B cell (primary cell): ENCODE measurements at regions not wholly inside any gene's neighbourhood (a gene's known extent, or its start where the extent isn't known, plus 50 kb on each side); places are given as distances from the start of the nearest gene placed in this dataset.

Experiments
- ATAC-seq: fragments of 200-7000 bp; cut with Tn5 transposase; one replicate; pipeline ENCODE4 v1.10.0; 2021; ENCODE audit warnings: low read depth, mild to moderate bottlenecking, moderate number of reproducible peaks, moderate library complexity
- CTCF ChIA-PET: fragments of 350-600 bp; sonication (Branson Sonifier 250); formaldehyde crosslinking; loops from one replicate; lab custom pipeline; 2021; ENCODE audit warnings: antibody characterized with exemption, inconsistent platforms; lab: Charles Lee
- POLR2A ChIA-PET: fragments of 350-600 bp; sonication (Branson Sonifier 250); formaldehyde crosslinking; loops from one replicate; lab custom pipeline; 2021; ENCODE audit warnings: antibody characterized with exemption; lab: Charles Lee
- DNase-seq: peaks from one replicate; pipeline ENCODE4 v3.0.0; 2013
- H2AFZ ChIP-seq: 2 replicates; pipeline ENCODE4 v1.6.1; 2012; ENCODE audit warnings: mild to moderate bottlenecking, low read depth, low read length; ENCODE audit not compliant: insufficient read depth, poor library complexity, severe bottlenecking
- H3K27ac ChIP-seq, 2 donors: 1 replicate in 1 of 2; 2 replicates in 1 of 2; pipeline ENCODE4 v1.5.1; 2012 to 2013; ENCODE audit warnings: low read length in 2 of 2, mild to moderate bottlenecking in 2 of 2, moderate library complexity in 1 of 2
- H3K27me3 ChIP-seq, 4 experiments: fragments of 200-600 bp in 1 of 4; sonication (generic) in 1 of 4; replicated peaks in 1 of 4; 1 replicate in 2 of 4; 2 replicates in 2 of 4; pipeline versions ENCODE4 v1.6.1 to v1.7.0; 2013 to 2016; ENCODE audit warnings: low read length in 3 of 4, mild to moderate bottlenecking in 2 of 4, mixed read lengths in 1 of 4, moderate library complexity in 1 of 4; ENCODE audit not compliant: insufficient read depth in 4 of 4, control insufficient read depth in 3 of 4; ENCODE audit errors: control extremely low read depth in 1 of 4
- H3K36me3 ChIP-seq, 2 experiments: replicated peaks in 1 of 2; 1 replicate in 1 of 2; 2 replicates in 1 of 2; pipeline versions ENCODE4 v1.6.1 to v1.7.1; 2013; ENCODE audit warnings: low read length in 1 of 2; ENCODE audit not compliant: insufficient read depth in 2 of 2, control insufficient read depth in 1 of 2; ENCODE audit errors: control extremely low read depth in 1 of 2, extremely low read depth in 1 of 2
- H3K4me1 ChIP-seq, 2 donors: fragments of 200-600 bp in 1 of 2; sonication (generic) in 1 of 2; 1 replicate in 1 of 2; 2 replicates in 1 of 2; pipeline versions ENCODE4 v1.5.1 to v1.6.1; 2013 to 2017; ENCODE audit warnings: low read length in 2 of 2; ENCODE audit not compliant: control insufficient read depth in 2 of 2, insufficient read depth in 2 of 2
- H3K4me2 ChIP-seq: replicated peaks from 2 replicates; pipeline ENCODE3; 2012; ENCODE audit warnings: mild to moderate bottlenecking, low read depth, low read length; ENCODE audit not compliant: poor library complexity, severe bottlenecking
- H3K4me3 ChIP-seq, 5 experiments: fragments of 200-600 bp in 1 of 5; sonication (generic) in 1 of 5; 1 replicate in 3 of 5; 2 replicates in 2 of 5; pipeline versions ENCODE4 v1.5.1 to v1.7.0; 2011 to 2016; ENCODE audit warnings: low read length in 4 of 5, mild to moderate bottlenecking in 4 of 5, low read depth in 2 of 5, control low read depth in 1 of 5, moderate library complexity in 1 of 5; ENCODE audit not compliant: insufficient read depth in 1 of 5; ENCODE audit errors: control extremely low read depth in 1 of 5, extremely low read depth in 1 of 5
- H3K79me2 ChIP-seq: fragments of 200-600 bp; sonication (generic); one replicate; pipeline ENCODE4 v1.6.0; 2016; ENCODE audit warnings: low read length; ENCODE audit not compliant: control insufficient read depth, insufficient read depth
- H3K9ac ChIP-seq: fragments of 200-600 bp; sonication (generic); 2 replicates; pipeline ENCODE4 v1.6.1; 2017; ENCODE audit warnings: mild to moderate bottlenecking, low read length, moderate library complexity
- H3K9me3 ChIP-seq, 3 donors: one replicate each; pipeline versions ENCODE4 v1.6.1 to v1.7.1; 2013; ENCODE audit warnings: low read length in 2 of 3; ENCODE audit not compliant: control insufficient read depth in 2 of 3, insufficient read depth in 1 of 3; ENCODE audit errors: control extremely low read depth in 1 of 3
- H4K20me1 ChIP-seq: 2 replicates; pipeline ENCODE4 v1.6.0; 2012; ENCODE audit warnings: mild to moderate bottlenecking, low read length; ENCODE audit not compliant: insufficient read depth, control insufficient read depth, poor library complexity, severe bottlenecking
- H3K27ac Mint-ChIP-seq: one replicate; pipeline ENCODE4 v1.8.0; 2021; ENCODE audit warnings: mixed read lengths
- H3K27me3 Mint-ChIP-seq: one replicate; pipeline ENCODE4 v1.8.0; 2021; ENCODE audit warnings: mixed read lengths
- H3K4me1 Mint-ChIP-seq: one replicate; pipeline ENCODE4 v1.8.0; 2021; ENCODE audit warnings: mixed read lengths
- H3K4me3 Mint-ChIP-seq: one replicate; pipeline ENCODE4 v1.8.0; 2021; ENCODE audit warnings: mixed read lengths
- H3K9me3 Mint-ChIP-seq: one replicate; pipeline ENCODE4 v1.8.0; 2022; ENCODE audit warnings: mixed read lengths; ENCODE audit not compliant: insufficient read depth
- CTCF ChIP-seq: fragments of 200-600 bp; IDR thresholded peaks from one replicate; pipeline ENCODE4 v1.8.0; 2022; ENCODE audit warnings: antibody characterized with exemption, mild to moderate bottlenecking
- EZH2 ChIP-seq: IDR thresholded peaks from 2 replicates; pipeline ENCODE4 v1.6.1; 2012; ENCODE audit warnings: borderline replicate concordance, low read depth, mild to moderate bottlenecking, moderate library complexity, low read length; ENCODE audit not compliant: insufficient read depth, poor library complexity, severe bottlenecking
- WGBS: methylation state at CpG from one replicate; pipeline ENCODE4 v1.1.5; 2013; ENCODE audit warnings: missing lambda C conversion rate; ENCODE audit not compliant: insufficient coverage; 5-methylcytosine and 5-hydroxymethylcytosine counted together
- intact Hi-C: fragments of 100-400 bp; cut with micrococcal nuclease; formaldehyde crosslinking; loops from one replicate; pipeline ENCODE4 v1.10.0; 2022

- no peak overlapping the region for H3K27ac ChIP-seq
- H3K9me3 ChIP-seq, result peaks cover 0 to 5% (median 0%) of the 10 kb centered on the region in 3 donors
- intact Hi-C loops, result no loop called here
- H3K9ac ChIP-seq, result no peak overlapping the region
- H3K4me3 Mint-ChIP-seq, result no peak overlapping the region
- no peak for TF ChIP-seq CTCF
- TF ChIP-seq EZH2, result no peak
- no peak for ATAC-seq
- H4K20me1 ChIP-seq, result no peaks in the 10 kb centered on the region
- H3K4me1 Mint-ChIP-seq, result no peaks in the 10 kb centered on the region
- H3K4me2 ChIP-seq, result no peak overlapping the region
- H3K4me3 ChIP-seq, result no peak overlapping the region
- H2AFZ ChIP-seq, result no peak overlapping the region
- no peaks in the 10 kb centered on the region for H3K27me3 Mint-ChIP-seq
- CTCF ChIA-PET, result no interaction called here
- POLR2A ChIA-PET, result no interaction called here
- no peak overlapping the region for H3K27ac Mint-ChIP-seq
- H3K4me1 ChIP-seq, result no peaks in the 10 kb centered on the region
- DNase-seq, result no peak
- no peaks in the 10 kb centered on the region for H3K79me2 ChIP-seq
- peaks cover 2% of the 10 kb centered on the region for H3K9me3 Mint-ChIP-seq
- no CpG with 5 or more reads among the region's 1 CpG for WGBS
- H3K27me3 ChIP-seq, result no peaks in the 10 kb centered on the region
- H3K36me3 ChIP-seq, result no peaks in the 10 kb centered on the region
These were observed 900.6 kb upstream of the COX7C start for GRCh38 chr5:85717203-85717563.

- H2AFZ ChIP-seq, result no peak overlapping the region
- H3K4me2 ChIP-seq, result no peak overlapping the region
- H3K4me3 ChIP-seq, result no peak overlapping the region
- H3K27me3 ChIP-seq, result no peaks in the 10 kb centered on the region
- Mint-ChIP-seq H3K4me3 (no peak overlapping the region), H3K27ac (no peak overlapping the region), H3K9me3 (peaks cover under 1% of the 10 kb centered on the region), H3K4me1 (no peaks in the 10 kb centered on the region), H3K27me3 (no peaks in the 10 kb centered on the region)
- H3K27ac ChIP-seq, result no peak overlapping the region
- TF ChIP-seq EZH2 (no peak), CTCF (no peak)
- intact Hi-C loops, result no loop called here
- no peak for DNase-seq
- ChIA-PET POLR2A (no interaction called here), CTCF (no interaction called here)
- H4K20me1 ChIP-seq, result no peaks in the 10 kb centered on the region
- no peak overlapping the region for H3K9ac ChIP-seq
- H3K79me2 ChIP-seq, result no peaks in the 10 kb centered on the region
- peaks cover 0 to 7% (median 0%) of the 10 kb centered on the region in 3 donors for H3K9me3 ChIP-seq
- no peaks in the 10 kb centered on the region for H3K4me1 ChIP-seq
- WGBS, result 70% methylated on average over 3 of the region's 3 CpGs
- H3K36me3 ChIP-seq, result no peaks in the 10 kb centered on the region
- no peak for ATAC-seq
These were observed 885.6 kb upstream of the COX7C start for GRCh38 chr5:85732185-85732584.
